Transverse colon (tissue), 4 donors: ENCODE measurements at regions not wholly inside any gene's neighbourhood (a gene's known extent, or its start where the extent isn't known, plus 50 kb on each side); places are given as distances from the start of the nearest gene placed in this dataset.
"Not testable (repeated sequence)": the region's sequence is repeated elsewhere in the genome, so short reads cannot be mapped to it uniquely, and the experiment has no call there.

Source experiments
- DNase-seq: peaks from one replicate; pipeline ENCODE4 v3.0.0-alpha.2; 2019
- H3K27ac ChIP-seq, 4 donors: fragments of 200-600 bp; sonication (generic); 2 replicates each; pipeline ENCODE4 v1.5.1; 2016 to 2018; ENCODE audit warnings: inconsistent platforms in 4 of 4
- H3K27me3 ChIP-seq: fragments of 200-600 bp; sonication (generic); 2 replicates; pipeline ENCODE4 v1.5.1; 2017; ENCODE audit warnings: inconsistent platforms
- H3K36me3 ChIP-seq, 4 donors: fragments of 200-600 bp; sonication (generic); 2 replicates each; pipeline ENCODE4 v1.5.1; 2017 to 2019; ENCODE audit warnings: inconsistent platforms in 4 of 4
- H3K4me1 ChIP-seq, 4 donors: fragments of 200-600 bp; sonication (generic); 2 replicates each; pipeline ENCODE4 v1.5.1; 2017 to 2020; ENCODE audit warnings: inconsistent platforms in 4 of 4
- H3K4me3 ChIP-seq, 4 donors: fragments of 200-600 bp; sonication (generic); 1 replicate in 1 of 4; 2 replicates in 3 of 4; pipeline versions ENCODE4 v1.5.1 to v1.6.1; 2017 to 2019; ENCODE audit warnings: inconsistent platforms in 4 of 4
- H3K9me3 ChIP-seq, 2 donors: fragments of 200-600 bp; sonication (generic); 2 replicates each; pipeline ENCODE4 v1.5.1; 2017 to 2019; ENCODE audit warnings: inconsistent platforms in 2 of 2
- CTCF ChIP-seq, 5 experiments: fragments of 200-600 bp in 3 of 5; fragments of 450-650 bp in 2 of 5; sonication (generic) in 3 of 5; IDR thresholded peaks; 1 replicate in 2 of 5; 2 replicates in 3 of 5; pipeline ENCODE4 v1.5.1; 2016 to 2017; ENCODE audit warnings: antibody characterized with exemption in 5 of 5, inconsistent platforms in 3 of 5, mild to moderate bottlenecking in 2 of 5, moderate library complexity in 1 of 5
- EP300 ChIP-seq: sonication (generic); formaldehyde crosslinking; IDR thresholded peaks from one replicate; pipeline ENCODE4 v1.6.1; 2017; ENCODE audit warnings: antibody characterized with exemption, low read depth
- POLR2A ChIP-seq: fragments of 450-650 bp; IDR thresholded peaks from one replicate; pipeline ENCODE4 v1.6.1; 2016; ENCODE audit warnings: antibody characterized with exemption, mild to moderate bottlenecking, moderate library complexity
- POLR2AphosphoS5 ChIP-seq, 3 donors: sonication (generic); formaldehyde crosslinking; IDR thresholded peaks; one replicate each; pipeline ENCODE4 v1.6.1; 2016; ENCODE audit warnings: antibody characterized with exemption in 3 of 3
- WGBS, 2 donors: methylation state at CpG; one replicate each; pipeline ENCODE4 v1.1.5; 2018; ENCODE audit warnings: low coverage in 1 of 2; 5-methylcytosine and 5-hydroxymethylcytosine counted together
- in situ Hi-C, 4 donors: fragments of 200-750 bp; cut with MboI; loops; one replicate each; pipeline versions ENCODE4 v1.15.0 to v1.15.1; 2017; ENCODE audit warnings: low sequenced_read_pairs in 3 of 4, low pct_ligation_motif_present in 1 of 4, low pct_unique_long_range_greater_than_20kb in 1 of 4
- intact Hi-C: fragments of 100-400 bp; cut with DNase I; formaldehyde crosslinking; loops from one replicate; pipeline ENCODE4 v1.15.1; 2023; ENCODE audit warnings: low total_unique reads

- H3K4me1 ChIP-seq, result no peaks in the 10 kb centered on the region
- in situ Hi-C loops (loop anchor here in 1 of 4 donors (25.0 kb wide), 1 partner anchor 531 kb away; no protein-coding TSS in a partner anchor), intact Hi-C loops (no loop called here)
- H3K4me3 ChIP-seq, result no peak overlapping the region
- no peak for DNase-seq
- 84 to 92% methylated on average over 7 to 11 of the region's 11 CpGs for WGBS, 2 donors
- H3K36me3 ChIP-seq, result no peaks in the 10 kb centered on the region
- no peaks in the 10 kb centered on the region for H3K27me3 ChIP-seq
- no peak overlapping the region for H3K27ac ChIP-seq
- TF ChIP-seq POLR2AphosphoS5 (IDR thresholded peaks at IDR 0.05) (no peak), CTCF (IDR thresholded peaks at IDR 0.05) (no peak), POLR2A (no peak), EP300 (no peak)
- H3K9me3 ChIP-seq, result peaks cover 13 to 14% of the 10 kb centered on the region in 2 donors
These were observed 203.6 kb upstream of the TBX18 start for GRCh38 chr6:84967965-84968364.

- TF ChIP-seq CTCF (IDR thresholded peaks at IDR 0.05) (peak in 1 of 5 experiments; percentile 16), POLR2AphosphoS5 (IDR thresholded peaks at IDR 0.05) (no peak), EP300 (no peak)
- 62 to 71% methylated on average over 2 to 7 of the region's 7 CpGs for WGBS, 2 donors
- no peaks in the 10 kb centered on the region for H3K27me3 ChIP-seq
- no peaks in the 10 kb centered on the region for H3K4me1 ChIP-seq
- H3K27ac ChIP-seq, result no peak overlapping the region
- intact Hi-C loops, result no loop called here
- in situ Hi-C loops, result loop anchor here in 1 of 4 donors (25.0 kb wide), 1 partner anchor 530 kb away; no protein-coding TSS in a partner anchor
- no peaks in the 10 kb centered on the region for H3K36me3 ChIP-seq
- peaks cover 13 to 14% of the 10 kb centered on the region in 2 donors for H3K9me3 ChIP-seq
- DNase-seq, result no peak
- no peak overlapping the region for H3K4me3 ChIP-seq
These were observed 203.0 kb upstream of the TBX18 start for GRCh38 chr6:84967389-84967788.

GRCh38 chr6:84953111-84953755 lies 188.8 kb upstream of the TBX18 start:
- no peaks in the 10 kb centered on the region for H3K9me3 ChIP-seq
- WGBS, 2 donors, result 39 to 51% methylated on average over 2 of the region's 2 CpGs
- in situ Hi-C loops (loop anchor here in 1 of 4 donors (25.0 kb wide), 1 partner anchor 516 kb away; no protein-coding TSS in a partner anchor), intact Hi-C loops (no loop called here)
- DNase-seq, result no peak
- H3K4me1 ChIP-seq, result no peaks in the 10 kb centered on the region
- no peak overlapping the region for H3K4me3 ChIP-seq
- TF ChIP-seq POLR2A (no peak), EP300 (no peak), CTCF (IDR thresholded peaks at IDR 0.05) (no peak), POLR2AphosphoS5 (IDR thresholded peaks at IDR 0.05) (no peak)
- H3K27ac ChIP-seq, result no peak overlapping the region
- H3K27me3 ChIP-seq, result no peaks in the 10 kb centered on the region
- no peaks in the 10 kb centered on the region for H3K36me3 ChIP-seq

- 80% methylated on average over 6 to 7 of the region's 7 CpGs for WGBS, 2 donors
- intact Hi-C loops, result not testable (repeated sequence)
These were observed 180.5 kb upstream of the TBX18 start for GRCh38 chr6:84944926-84945325.

GRCh38 chr6:84943905-84944304 lies 179.5 kb upstream of the TBX18 start:
- no peak overlapping the region for H3K4me3 ChIP-seq
- WGBS, 2 donors, result 86 to 91% methylated on average over 1 of the region's 1 CpG
- TF ChIP-seq CTCF (IDR thresholded peaks at IDR 0.05) (no peak), EP300 (no peak), POLR2A (no peak), POLR2AphosphoS5 (IDR thresholded peaks at IDR 0.05) (no peak)
- no peaks in the 10 kb centered on the region for H3K4me1 ChIP-seq
- H3K27me3 ChIP-seq, result no peaks in the 10 kb centered on the region
- in situ Hi-C loops, result no loop called here
- no peaks in the 10 kb centered on the region for H3K36me3 ChIP-seq
- no peak for DNase-seq
- H3K9me3 ChIP-seq, result no peaks in the 10 kb centered on the region
- intact Hi-C loops, result no loop called here
- no peak overlapping the region for H3K27ac ChIP-seq

More at GRCh38 chr6:84944926-84945325, 180.5 kb upstream of the TBX18 start:
- H3K9me3 ChIP-seq, H3K27me3 ChIP-seq, H3K36me3 ChIP-seq, DNase-seq, H3K4me1 ChIP-seq, in situ Hi-C loops, H3K27ac ChIP-seq, H3K4me3 ChIP-seq: not testable (repeated sequence)

GRCh38 chr6:84941609-84942008 lies 177.2 kb upstream of the TBX18 start:
- H3K36me3 ChIP-seq, H3K4me3 ChIP-seq, H3K27me3 ChIP-seq, intact Hi-C loops, H3K9me3 ChIP-seq, H3K27ac ChIP-seq, in situ Hi-C loops, DNase-seq, H3K4me1 ChIP-seq: not testable (repeated sequence)
